ENCODE measurements at regions not wholly inside any gene's neighbourhood (a gene's known extent, or its start where the extent isn't known, plus 50 kb on each side); places are given as distances from the start of the nearest gene placed in this dataset.
A peak's percentile ranks its signal among the peaks of the same experiment; 100 is the strongest.

GRCh38 chr3:177345049-177345972, 148.0 kb upstream of the TBL1XR1 start (continued):
- TF ChIP-seq KIAA2018 (CRISPR knock-in tag; IDR thresholded peaks at IDR 0.05; ENCODE audit: borderline replicate concordance) (no peak), RXRB (CRISPR knock-in tag; IDR thresholded peaks at IDR 0.05; ENCODE audit: borderline replicate concordance) (peak; percentile 42; the same call in 1 of the 2 replicates), NONO (IDR thresholded peaks at IDR 0.05) (no peak), NONO (CRISPR knock-in tag; conservative IDR thresholded peaks at IDR 0.05) (no peak), TBX3 (IDR thresholded peaks at IDR 0.05; ENCODE audit: borderline replicate concordance) (no peak), SATB2 (CRISPR knock-in tag; IDR thresholded peaks at IDR 0.05) (no peak), RFX5 (IDR thresholded peaks at IDR 0.05; ENCODE audit: low read depth, low read length) (no peak), ZZZ3 (CRISPR knock-in tag; IDR thresholded peaks at IDR 0.05; ENCODE audit: borderline replicate concordance) (no peak), FOXK1 (CRISPR knock-in tag; IDR thresholded peaks at IDR 0.05; ENCODE audit: borderline replicate concordance, low read depth) (no peak), ZNF713 (CRISPR knock-in tag; IDR thresholded peaks at IDR 0.05) (no peak), THYN1 (CRISPR knock-in tag; IDR thresholded peaks at IDR 0.05; ENCODE audit: borderline replicate concordance, low read depth) (no peak)
- TF ChIP-seq, protein P1, sequence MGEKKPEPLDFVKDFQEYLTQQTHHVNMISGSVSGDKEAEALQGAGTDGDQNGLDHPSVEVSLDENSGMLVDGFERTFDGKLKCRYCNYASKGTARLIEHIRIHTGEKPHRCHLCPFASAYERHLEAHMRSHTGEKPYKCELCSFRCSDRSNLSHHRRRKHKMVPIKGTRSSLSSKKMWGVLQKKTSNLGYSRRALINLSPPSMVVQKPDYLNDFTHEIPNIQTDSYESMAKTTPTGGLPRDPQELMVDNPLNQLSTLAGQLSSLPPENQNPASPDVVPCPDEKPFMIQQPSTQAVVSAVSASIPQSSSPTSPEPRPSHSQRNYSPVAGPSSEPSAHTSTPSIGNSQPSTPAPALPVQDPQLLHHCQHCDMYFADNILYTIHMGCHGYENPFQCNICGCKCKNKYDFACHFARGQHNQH (CRISPR knock-in tag; IDR thresholded peaks at IDR 0.05) = 0 out of 2 replicates have a peak, but pooled peaks have one; percentile 42
- TF ChIP-seq, protein P2, sequence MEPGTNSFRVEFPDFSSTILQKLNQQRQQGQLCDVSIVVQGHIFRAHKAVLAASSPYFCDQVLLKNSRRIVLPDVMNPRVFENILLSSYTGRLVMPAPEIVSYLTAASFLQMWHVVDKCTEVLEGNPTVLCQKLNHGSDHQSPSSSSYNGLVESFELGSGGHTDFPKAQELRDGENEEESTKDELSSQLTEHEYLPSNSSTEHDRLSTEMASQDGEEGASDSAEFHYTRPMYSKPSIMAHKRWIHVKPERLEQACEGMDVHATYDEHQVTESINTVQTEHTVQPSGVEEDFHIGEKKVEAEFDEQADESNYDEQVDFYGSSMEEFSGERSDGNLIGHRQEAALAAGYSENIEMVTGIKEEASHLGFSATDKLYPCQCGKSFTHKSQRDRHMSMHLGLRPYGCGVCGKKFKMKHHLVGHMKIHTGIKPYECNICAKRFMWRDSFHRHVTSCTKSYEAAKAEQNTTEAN (CRISPR knock-in tag; conservative IDR thresholded peaks at IDR 0.05) = 0 out of 2 replicates have a peak, but pooled peaks have one; percentile 32
- TF ChIP-seq, protein P3, sequence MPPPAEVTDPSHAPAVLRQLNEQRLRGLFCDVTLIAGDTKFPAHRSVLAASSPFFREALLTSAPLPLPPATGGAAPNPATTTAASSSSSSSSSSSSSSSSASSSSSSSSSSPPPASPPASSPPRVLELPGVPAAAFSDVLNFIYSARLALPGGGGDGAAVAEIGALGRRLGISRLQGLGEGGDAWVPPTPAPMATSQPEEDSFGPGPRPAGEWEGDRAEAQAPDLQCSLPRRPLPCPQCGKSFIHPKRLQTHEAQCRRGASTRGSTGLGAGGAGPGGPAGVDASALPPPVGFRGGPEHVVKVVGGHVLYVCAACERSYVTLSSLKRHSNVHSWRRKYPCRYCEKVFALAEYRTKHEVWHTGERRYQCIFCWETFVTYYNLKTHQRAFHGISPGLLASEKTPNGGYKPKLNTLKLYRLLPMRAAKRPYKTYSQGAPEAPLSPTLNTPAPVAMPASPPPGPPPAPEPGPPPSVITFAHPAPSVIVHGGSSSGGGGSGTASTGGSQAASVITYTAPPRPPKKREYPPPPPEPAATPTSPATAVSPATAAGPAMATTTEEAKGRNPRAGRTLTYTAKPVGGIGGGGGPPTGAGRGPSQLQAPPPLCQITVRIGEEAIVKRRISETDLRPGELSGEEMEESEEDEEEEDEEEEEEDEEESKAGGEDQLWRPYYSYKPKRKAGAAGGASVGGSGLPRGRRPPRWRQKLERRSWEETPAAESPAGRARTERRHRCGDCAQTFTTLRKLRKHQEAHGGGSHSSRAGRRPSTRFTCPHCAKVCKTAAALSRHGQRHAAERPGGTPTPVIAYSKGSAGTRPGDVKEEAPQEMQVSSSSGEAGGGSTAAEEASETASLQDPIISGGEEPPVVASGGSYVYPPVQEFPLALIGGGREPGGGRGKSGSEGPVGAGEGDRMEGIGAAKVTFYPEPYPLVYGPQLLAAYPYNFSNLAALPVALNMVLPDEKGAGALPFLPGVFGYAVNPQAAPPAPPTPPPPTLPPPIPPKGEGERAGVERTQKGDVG (CRISPR knock-in tag; IDR thresholded peaks at IDR 0.05; ENCODE audit: borderline replicate concordance) = no peak
